Keratinocyte (primary cell): ENCODE measurements at regions not wholly inside any gene's neighbourhood (a gene's known extent, or its start where the extent isn't known, plus 50 kb on each side); places are given as distances from the start of the nearest gene placed in this dataset.

Experiments
- CTCF ChIP-seq, 3 experiments: IDR thresholded peaks in 1 of 3; conservative IDR thresholded peaks in 1 of 3; optimal IDR thresholded peaks in 1 of 3; 2 replicates in 2 of 3; 3 replicates in 1 of 3; pipeline versions ENCODE3 to v1.5.1; 2011; ENCODE audit warnings: low read length in 3 of 3, mild to moderate bottlenecking in 3 of 3, moderate library complexity in 2 of 3, control low read depth in 1 of 3, inconsistent platforms in 1 of 3; ENCODE audit not compliant: insufficient read depth in 2 of 3; ENCODE audit errors: extremely low read depth in 1 of 3
- EZH2 ChIP-seq: IDR thresholded peaks from one replicate; pipeline ENCODE4 v1.6.1; 2012; ENCODE audit warnings: inconsistent platforms, mild to moderate bottlenecking, low read length, moderate library complexity

- TF ChIP-seq CTCF (optimal IDR thresholded peaks at IDR 0.05 in 1 of 3, IDR thresholded peaks at IDR 0.05 in 1 of 3, conservative IDR thresholded peaks at IDR 0.05 in 1 of 3; ENCODE audit: extremely low read depth in 1 of 3, insufficient read depth in 2 of 3, low read length in 3 of 3) (no peak), EZH2 (no peak)
Observed at GRCh38 chr5:159735036-159735435, 181.2 kb upstream of the ADRA1B start.
